ENCODE measurements at regions not wholly inside any gene's neighbourhood (a gene's known extent, or its start where the extent isn't known, plus 50 kb on each side); places are given as distances from the start of the nearest gene placed in this dataset.
"Not testable (repeated sequence)": the region's sequence is repeated elsewhere in the genome, so short reads cannot be mapped to it uniquely, and the experiment has no call there.

- Histone ChIP-seq H2AFZ (no peak overlapping the region), H3K79me2 (ENCODE audit: insufficient read depth) (no peaks in the 10 kb centered on the region), H3F3A (ENCODE audit: insufficient read depth) (no peaks in the 10 kb centered on the region), H3K4me2 (ENCODE audit: unreplicated experiment) (no peak overlapping the region), H3K27ac (no peak overlapping the region), H3K27me3 (replicated peaks; ENCODE audit: insufficient read depth) (no peaks in the 10 kb centered on the region), H3K4me3 (no peak overlapping the region), H3K9me3 (ENCODE audit: low read depth) (no peaks in the 10 kb centered on the region), H4K20me1 (ENCODE audit: insufficient read depth) (no peaks in the 10 kb centered on the region), H3K9ac (no peak overlapping the region), H3K36me3 (ENCODE audit: low read depth) (no peaks in the 10 kb centered on the region), H3K9me2 (ENCODE audit: insufficient read depth) (no peaks in the 10 kb centered on the region; the same call in 1 of the 2 replicates), H3K4me1 (ENCODE audit: insufficient read depth) (no peaks in the 10 kb centered on the region)
- no peak for TF ChIP-seq EZH2 (IDR thresholded peaks at IDR 0.05; ENCODE audit: insufficient read depth, poor library complexity, severe bottlenecking)
- no peak for TF ChIP-seq EZH2phosphoT487 (IDR thresholded peaks at IDR 0.05; ENCODE audit: insufficient read depth, low read depth)
- in situ Hi-C loops (cut with MboI) = no loop called here
- no peak for DNase-seq
- 53% methylated on average over 4 of the region's 4 CpGs for WGBS, 2 experiments (ENCODE audit: low coverage in 1 of 2, low lambda C conversion rate in 2 of 2, missing lambda C conversion rate in 2 of 2)
Measured at GRCh38 chr16:60392380-60392779, 1643.9 kb downstream of the CDH8 start.

DNA sequence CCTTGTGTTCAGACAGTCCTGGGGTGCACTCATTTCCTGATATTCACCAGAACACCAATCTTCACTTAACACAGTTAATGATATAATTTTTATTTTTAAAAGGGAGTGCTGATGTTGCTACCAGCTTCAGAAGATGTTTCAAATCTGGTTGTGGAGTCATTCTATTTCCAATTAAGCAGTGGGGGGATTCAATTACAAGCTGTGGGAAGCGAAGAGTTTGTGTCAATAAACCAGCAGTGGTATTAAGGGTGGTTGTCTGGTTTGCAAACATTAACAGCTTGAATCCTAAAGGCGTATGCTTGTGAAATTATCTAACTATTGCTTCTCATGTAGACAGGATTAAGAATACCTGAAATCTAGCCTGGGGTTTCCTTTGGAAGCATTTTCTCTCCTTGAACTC, 1637.5 kb upstream of the GOT2 start:
- WGBS, 2 experiments (ENCODE audit: low coverage in 1 of 2, low lambda C conversion rate in 2 of 2, missing lambda C conversion rate in 2 of 2) = 14 to 20% methylated on average over 2 of the region's 2 CpGs
- H3K79me2 ChIP-seq (ENCODE audit: insufficient read depth) = no peaks in the 10 kb centered on the region
- no peaks in the 10 kb centered on the region for H4K20me1 ChIP-seq (ENCODE audit: insufficient read depth)
- no peak overlapping the region for H3K4me2 ChIP-seq (ENCODE audit: unreplicated experiment)
- in situ Hi-C loops (cut with MboI) = no loop called here
- no peaks in the 10 kb centered on the region for H3K36me3 ChIP-seq (ENCODE audit: low read depth)
- H3K9ac ChIP-seq = no peak overlapping the region
- H3K9me2 ChIP-seq (ENCODE audit: insufficient read depth) = no peaks in the 10 kb centered on the region
- DNase-seq = no peak
- H3K4me1 ChIP-seq (ENCODE audit: insufficient read depth) = no peaks in the 10 kb centered on the region
- H2AFZ ChIP-seq = no peak overlapping the region
- H3K27ac ChIP-seq = no peak overlapping the region
- no peak for TF ChIP-seq EZH2 (IDR thresholded peaks at IDR 0.05; ENCODE audit: insufficient read depth, poor library complexity, severe bottlenecking)
- no peak for TF ChIP-seq EZH2phosphoT487 (IDR thresholded peaks at IDR 0.05; ENCODE audit: insufficient read depth, low read depth)
- H3K27me3 ChIP-seq (replicated peaks; ENCODE audit: insufficient read depth) = no peaks in the 10 kb centered on the region
- H3F3A ChIP-seq (ENCODE audit: insufficient read depth) = no peaks in the 10 kb centered on the region
- H3K9me3 ChIP-seq (ENCODE audit: low read depth) = no peaks in the 10 kb centered on the region
- H3K4me3 ChIP-seq = no peak overlapping the region

DNA sequence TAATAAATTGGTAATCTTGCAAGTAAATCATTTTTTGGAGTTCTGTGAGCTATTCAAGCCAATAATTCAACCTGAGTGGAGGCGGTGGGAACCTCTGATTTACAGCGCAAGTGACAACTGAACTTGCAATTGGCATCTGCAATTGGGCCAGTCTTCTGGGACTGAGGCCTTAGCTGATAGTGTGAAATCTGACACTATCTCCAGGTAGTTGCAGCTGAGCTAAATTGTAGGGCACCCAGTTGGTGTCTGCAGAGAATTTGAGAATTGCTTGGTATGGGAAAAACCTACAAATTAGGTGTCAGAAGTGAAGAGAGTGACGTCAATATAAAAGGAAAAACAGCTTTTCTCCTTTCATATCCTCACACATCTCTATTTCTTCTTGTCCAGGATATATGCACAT, 1633.6 kb upstream of the GOT2 start:
- TF ChIP-seq EZH2 (IDR thresholded peaks at IDR 0.05; ENCODE audit: insufficient read depth, poor library complexity, severe bottlenecking) (no peak), EZH2phosphoT487 (IDR thresholded peaks at IDR 0.05; ENCODE audit: insufficient read depth, low read depth) (no peak)
- H3K4me3 ChIP-seq = no peak overlapping the region
- no peaks in the 10 kb centered on the region for H3K4me1 ChIP-seq (ENCODE audit: insufficient read depth)
- DNase-seq = no peak
- H3K36me3 ChIP-seq (ENCODE audit: low read depth) = no peaks in the 10 kb centered on the region
- WGBS, 2 experiments (ENCODE audit: low coverage in 1 of 2, low lambda C conversion rate in 2 of 2, missing lambda C conversion rate in 2 of 2) = 34% methylated on average over 3 of the region's 3 CpGs
- in situ Hi-C loops (cut with MboI) = no loop called here
- no peaks in the 10 kb centered on the region for H3K9me3 ChIP-seq (ENCODE audit: low read depth)
- no peak overlapping the region for H3K4me2 ChIP-seq (ENCODE audit: unreplicated experiment)
- no peak overlapping the region for H2AFZ ChIP-seq
- H3K9ac ChIP-seq = no peak overlapping the region
- no peaks in the 10 kb centered on the region for H3K79me2 ChIP-seq (ENCODE audit: insufficient read depth)
- H3F3A ChIP-seq (ENCODE audit: insufficient read depth) = no peaks in the 10 kb centered on the region
- no peaks in the 10 kb centered on the region for H3K27me3 ChIP-seq (replicated peaks; ENCODE audit: insufficient read depth)
- no peaks in the 10 kb centered on the region for H4K20me1 ChIP-seq (ENCODE audit: insufficient read depth)
- H3K9me2 ChIP-seq (ENCODE audit: insufficient read depth) = no peaks in the 10 kb centered on the region
- no peak overlapping the region for H3K27ac ChIP-seq

GRCh38 chr16:60363566-60363965, 1629.5 kb upstream of the GOT2 start:
- H3K9ac ChIP-seq = no peak overlapping the region
- no peaks in the 10 kb centered on the region for H3K79me2 ChIP-seq (ENCODE audit: insufficient read depth)
- no peaks in the 10 kb centered on the region for H3K27me3 ChIP-seq (replicated peaks; ENCODE audit: insufficient read depth)
- no peak overlapping the region for H3K4me2 ChIP-seq (ENCODE audit: unreplicated experiment)
- H3K4me3 ChIP-seq = no peak overlapping the region
- H4K20me1 ChIP-seq (ENCODE audit: insufficient read depth) = no peaks in the 10 kb centered on the region
- DNase-seq = no peak
- WGBS, 2 experiments (ENCODE audit: low coverage in 1 of 2, low lambda C conversion rate in 2 of 2, missing lambda C conversion rate in 2 of 2) = 9 to 14% methylated on average over 6 of the region's 6 CpGs
- TF ChIP-seq EZH2 (IDR thresholded peaks at IDR 0.05; ENCODE audit: insufficient read depth, poor library complexity, severe bottlenecking) (no peak), EZH2phosphoT487 (IDR thresholded peaks at IDR 0.05; ENCODE audit: insufficient read depth, low read depth) (no peak)
- no peaks in the 10 kb centered on the region for H3K9me3 ChIP-seq (ENCODE audit: low read depth)
- H2AFZ ChIP-seq = no peak overlapping the region
- H3K4me1 ChIP-seq (ENCODE audit: insufficient read depth) = no peaks in the 10 kb centered on the region
- H3F3A ChIP-seq (ENCODE audit: insufficient read depth) = no peaks in the 10 kb centered on the region
- in situ Hi-C loops (cut with MboI) = no loop called here
- no peak overlapping the region for H3K27ac ChIP-seq
- H3K9me2 ChIP-seq (ENCODE audit: insufficient read depth) = no peaks in the 10 kb centered on the region
- no peaks in the 10 kb centered on the region for H3K36me3 ChIP-seq (ENCODE audit: low read depth)

- H3K27me3 ChIP-seq (replicated peaks; ENCODE audit: insufficient read depth); H3K4me1 ChIP-seq (ENCODE audit: insufficient read depth); H2AFZ ChIP-seq; H3K9ac ChIP-seq; H3K36me3 ChIP-seq (ENCODE audit: low read depth); H3K4me2 ChIP-seq (ENCODE audit: unreplicated experiment); H3F3A ChIP-seq (ENCODE audit: insufficient read depth); DNase-seq; H3K9me3 ChIP-seq (ENCODE audit: low read depth); H3K27ac ChIP-seq; H4K20me1 ChIP-seq (ENCODE audit: insufficient read depth); H3K79me2 ChIP-seq (ENCODE audit: insufficient read depth); in situ Hi-C loops (cut with MboI); H3K4me3 ChIP-seq; H3K9me2 ChIP-seq (ENCODE audit: insufficient read depth): not testable (repeated sequence)
- 50 to 58% methylated on average over 12 to 13 of the region's 13 CpGs for WGBS, 2 experiments (ENCODE audit: low coverage in 1 of 2, low lambda C conversion rate in 2 of 2, missing lambda C conversion rate in 2 of 2)
Measured at GRCh38 chr16:60359866-60360265, 1625.8 kb upstream of the GOT2 start.

- H3K9me3 ChIP-seq (ENCODE audit: low read depth); H3K4me3 ChIP-seq; H3K9me2 ChIP-seq (ENCODE audit: insufficient read depth); H2AFZ ChIP-seq; H3K4me1 ChIP-seq (ENCODE audit: insufficient read depth); H3K36me3 ChIP-seq (ENCODE audit: low read depth); H3K9ac ChIP-seq; H4K20me1 ChIP-seq (ENCODE audit: insufficient read depth); H3K27ac ChIP-seq; in situ Hi-C loops (cut with MboI); H3F3A ChIP-seq (ENCODE audit: insufficient read depth); H3K27me3 ChIP-seq (replicated peaks; ENCODE audit: insufficient read depth); DNase-seq; H3K4me2 ChIP-seq (ENCODE audit: unreplicated experiment); H3K79me2 ChIP-seq (ENCODE audit: insufficient read depth): not testable (repeated sequence)
- WGBS, 2 experiments (ENCODE audit: low coverage in 1 of 2, low lambda C conversion rate in 2 of 2, missing lambda C conversion rate in 2 of 2) = 69 to 71% methylated on average over 17 of the region's 17 CpGs
Measured at GRCh38 chr16:60359412-60359811, 1625.3 kb upstream of the GOT2 start.

DNA sequence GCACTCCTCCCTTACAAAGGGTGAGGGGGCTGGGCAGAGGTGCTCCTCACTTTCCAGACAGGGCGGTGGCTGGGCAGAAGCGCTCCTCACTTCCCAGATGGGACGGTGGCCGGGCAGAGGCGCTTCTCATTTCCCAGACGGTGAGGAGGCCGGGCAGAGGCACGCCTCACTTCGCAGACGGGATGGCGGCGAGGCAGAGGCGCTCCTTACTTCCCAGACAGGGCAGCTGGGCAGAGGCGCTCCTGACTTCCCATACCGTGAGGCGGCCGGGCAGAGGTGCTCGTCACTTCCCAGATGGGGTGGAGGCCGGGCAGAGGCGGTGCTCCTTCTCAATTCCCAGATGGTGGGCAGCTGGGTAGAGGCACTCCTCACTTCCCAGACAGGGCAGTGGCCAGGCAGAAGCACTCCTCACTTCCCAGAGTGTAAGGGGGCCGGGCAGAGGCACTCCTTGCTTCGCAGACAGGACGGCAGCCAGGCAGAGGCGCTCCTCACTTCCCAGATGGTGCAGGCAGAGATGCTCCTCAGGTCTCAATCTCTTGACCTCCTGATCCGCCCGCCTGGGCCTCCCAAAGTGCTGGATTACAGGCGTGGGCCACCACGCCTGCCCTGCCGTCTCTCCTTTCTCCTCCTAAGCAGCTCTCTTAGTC, 1623.9 kb upstream of the GOT2 start:
- H3K4me2 ChIP-seq (ENCODE audit: unreplicated experiment); H3K79me2 ChIP-seq (ENCODE audit: insufficient read depth); H3K4me3 ChIP-seq; H3K9me3 ChIP-seq (ENCODE audit: low read depth); H3F3A ChIP-seq (ENCODE audit: insufficient read depth); in situ Hi-C loops (cut with MboI); H3K27ac ChIP-seq; H3K36me3 ChIP-seq (ENCODE audit: low read depth); DNase-seq; H3K9ac ChIP-seq; H3K4me1 ChIP-seq (ENCODE audit: insufficient read depth); H3K27me3 ChIP-seq (replicated peaks; ENCODE audit: insufficient read depth); H4K20me1 ChIP-seq (ENCODE audit: insufficient read depth); H3K9me2 ChIP-seq (ENCODE audit: insufficient read depth); H2AFZ ChIP-seq: not testable (repeated sequence)
- 68 to 69% methylated on average over 18 to 29 of the region's 29 CpGs for WGBS, 2 experiments (ENCODE audit: low coverage in 1 of 2, low lambda C conversion rate in 2 of 2, missing lambda C conversion rate in 2 of 2)
